Heart left ventricle (tissue), 16 donors: ENCODE measurements at regions not wholly inside any gene's neighbourhood (a gene's known extent, or its start where the extent isn't known, plus 50 kb on each side); places are given as distances from the start of the nearest gene placed in this dataset.

Experiments used
- ATAC-seq, 4 donors: fragments of 200-7000 bp; cut with Tn5 transposase; one replicate each; pipeline ENCODE4 v1.9.1; 2020 to 2022; ENCODE audit warnings: moderate library complexity in 4 of 4, mild to moderate bottlenecking in 3 of 4, moderate number of reproducible peaks in 1 of 4
- DNase-seq, 5 donors: peaks; one replicate each; pipeline ENCODE4 v3.0.0-alpha.2; 2020
- H3K27ac ChIP-seq, 12 donors: fragments of 200-600 bp; sonication (generic) in 4 of 12; one replicate each; pipeline versions ENCODE4 v1.5.0 to v1.8.0; 2016 to 2022; ENCODE audit warnings: mild to moderate bottlenecking in 2 of 12
- H3K27me3 ChIP-seq, 9 donors: fragments of 200-600 bp; sonication (generic) in 2 of 9; one replicate each; pipeline versions ENCODE4 v1.5.1 to v1.8.0; 2016 to 2022; ENCODE audit warnings: mild to moderate bottlenecking in 3 of 9
- H3K36me3 ChIP-seq, 9 donors: fragments of 200-600 bp; sonication (generic) in 2 of 9; one replicate each; pipeline versions ENCODE4 v1.5.0 to v1.8.0; 2018 to 2022; ENCODE audit warnings: mild to moderate bottlenecking in 2 of 9
- H3K4me1 ChIP-seq, 12 donors: fragments of 200-600 bp; sonication (generic) in 4 of 12; one replicate each; pipeline versions ENCODE4 v1.5.0 to v1.8.0; 2016 to 2022; ENCODE audit warnings: mild to moderate bottlenecking in 3 of 12
- H3K4me3 ChIP-seq, 12 donors: fragments of 200-600 bp; sonication (generic) in 4 of 12; one replicate each; pipeline versions ENCODE4 v1.5.0 to v1.8.0; 2017 to 2022; ENCODE audit warnings: mild to moderate bottlenecking in 9 of 12, moderate library complexity in 4 of 12
- H3K9me3 ChIP-seq, 12 donors: fragments of 200-600 bp; sonication (generic) in 4 of 12; one replicate each; pipeline versions ENCODE4 v1.5.0 to v1.8.0; 2016 to 2022; ENCODE audit warnings: mild to moderate bottlenecking in 1 of 12
- POLR2A ChIP-seq, 2 donors: fragments of 450-650 bp; IDR thresholded peaks; one replicate each; pipeline ENCODE4 v1.6.1; 2017; ENCODE audit warnings: antibody characterized with exemption in 2 of 2, mild to moderate bottlenecking in 2 of 2, moderate library complexity in 2 of 2
- WGBS, 4 donors: extraction: QIAGEN DNeasy Blood & Tissue Kit in 2 of 4; methylation state at CpG; one replicate each; pipeline versions ENCODE4 v1.1.5 to v1.1.7; 2013 to 2018; 5-methylcytosine and 5-hydroxymethylcytosine counted together
- intact Hi-C, 10 donors: fragments of 100-400 bp; cut with DNase I; formaldehyde crosslinking; loops; one replicate each; pipeline versions ENCODE4 v1.11.1 to v1.14.2; 2022
- TF ChIP-seq, protein P1 (sequence below), 12 donors: fragments of 200-600 bp; sonication (generic) in 4 of 12; IDR thresholded peaks; one replicate each; pipeline versions ENCODE4 v1.5.0 to v1.8.0; 2018 to 2022; ENCODE audit warnings: antibody characterized with exemption in 12 of 12, mild to moderate bottlenecking in 5 of 12
- donor health status: ischemic (EF 13 %, LVEDD 7.1; RV severe dilation, severe dysfunction).
- donor health status: healthy with polysubstance abuse.
- donor health status: DM: no; HTN: yes; CAD: no.
- donor health status: DM: no; HTN: no; CAD: no.
- donor health status: ischemic (EF 25% LVEDD 6.9; RV normal size, moderate dysfunction).
- donor health status: ischemic (EF 25% LVEDD 5.7; RV mildly dilated, moderate dysfunction).
- donor health status: healthy.
- donor health status: DM: yes; HTN: yes; CAD: no.
- donor health status: ischemic (EF 35%, LVEDD 5.7; RV mildly dilated, moderate dysfunction).
- donor health status: nonischemic (EF 11% LVEDD 7.7; RV severe dilation, severe dysfunction).
- donor health status: DM: yes; HTN: yes; CAD: no.
- donor health status: PGD.
- donor health status: ischemic (EF 29% LVEDD 5.4; RV normal size, mild dysfunction).
- donor health status: nonischemic (EF 23%, LVEDD 6.1; RV moderate dilation, normal function).

DNA sequence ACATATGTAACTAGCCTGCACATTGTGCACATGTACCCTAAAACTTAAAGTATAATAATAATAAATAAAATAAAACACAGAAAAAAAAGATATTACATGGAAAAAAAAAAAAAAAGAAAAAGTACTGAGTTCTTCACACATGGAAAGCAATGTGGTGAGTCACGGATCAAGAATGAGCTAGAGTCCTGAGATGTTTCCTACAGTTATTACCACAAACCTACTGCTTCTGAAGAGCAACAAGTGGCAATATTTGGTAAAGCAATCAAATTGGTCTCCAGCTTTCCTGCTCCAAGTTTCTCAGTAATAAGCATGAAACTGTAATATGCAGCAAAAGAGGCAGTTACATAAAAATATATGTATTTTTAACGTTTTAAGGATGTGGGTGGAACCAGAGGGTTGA is 223.3 kb upstream of the SALL1 start:
- no peak overlapping the region for H3K27ac ChIP-seq
- H3K4me1 ChIP-seq: no peaks in the 10 kb centered on the region
- DNase-seq (no peak), ATAC-seq (no peak)
- intact Hi-C loops: no loop called here
- H3K36me3 ChIP-seq: no peaks in the 10 kb centered on the region
- no peaks in the 10 kb centered on the region for H3K9me3 ChIP-seq
- TF ChIP-seq POLR2A (IDR thresholded peaks at IDR 0.05): no peak
- TF ChIP-seq, protein P1, sequence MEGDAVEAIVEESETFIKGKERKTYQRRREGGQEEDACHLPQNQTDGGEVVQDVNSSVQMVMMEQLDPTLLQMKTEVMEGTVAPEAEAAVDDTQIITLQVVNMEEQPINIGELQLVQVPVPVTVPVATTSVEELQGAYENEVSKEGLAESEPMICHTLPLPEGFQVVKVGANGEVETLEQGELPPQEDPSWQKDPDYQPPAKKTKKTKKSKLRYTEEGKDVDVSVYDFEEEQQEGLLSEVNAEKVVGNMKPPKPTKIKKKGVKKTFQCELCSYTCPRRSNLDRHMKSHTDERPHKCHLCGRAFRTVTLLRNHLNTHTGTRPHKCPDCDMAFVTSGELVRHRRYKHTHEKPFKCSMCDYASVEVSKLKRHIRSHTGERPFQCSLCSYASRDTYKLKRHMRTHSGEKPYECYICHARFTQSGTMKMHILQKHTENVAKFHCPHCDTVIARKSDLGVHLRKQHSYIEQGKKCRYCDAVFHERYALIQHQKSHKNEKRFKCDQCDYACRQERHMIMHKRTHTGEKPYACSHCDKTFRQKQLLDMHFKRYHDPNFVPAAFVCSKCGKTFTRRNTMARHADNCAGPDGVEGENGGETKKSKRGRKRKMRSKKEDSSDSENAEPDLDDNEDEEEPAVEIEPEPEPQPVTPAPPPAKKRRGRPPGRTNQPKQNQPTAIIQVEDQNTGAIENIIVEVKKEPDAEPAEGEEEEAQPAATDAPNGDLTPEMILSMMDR (IDR thresholded peaks at IDR 0.05): no peak
- 76 to 78% (median 77%) methylated on average over 2 of the region's 2 CpGs for WGBS, 4 donors
- no peaks in the 10 kb centered on the region for H3K27me3 ChIP-seq
- H3K4me3 ChIP-seq: no peak overlapping the region

GRCh38 chr16:51365715-51366114 is 214.6 kb upstream of the SALL1 start:
- no peak overlapping the region for H3K27ac ChIP-seq
- WGBS, 4 donors: 62 to 72% (median 66%) methylated on average over 2 of the region's 2 CpGs
- TF ChIP-seq POLR2A (IDR thresholded peaks at IDR 0.05): no peak
- TF ChIP-seq, protein P1 (IDR thresholded peaks at IDR 0.05): no peak
- H3K9me3 ChIP-seq: no peaks in the 10 kb centered on the region
- no peaks in the 10 kb centered on the region for H3K4me1 ChIP-seq
- H3K27me3 ChIP-seq: no peaks in the 10 kb centered on the region
- no peaks in the 10 kb centered on the region for H3K36me3 ChIP-seq
- DNase-seq: no peak
- no peak overlapping the region for H3K4me3 ChIP-seq
- no peak for ATAC-seq
- intact Hi-C loops: no loop called here

DNA sequence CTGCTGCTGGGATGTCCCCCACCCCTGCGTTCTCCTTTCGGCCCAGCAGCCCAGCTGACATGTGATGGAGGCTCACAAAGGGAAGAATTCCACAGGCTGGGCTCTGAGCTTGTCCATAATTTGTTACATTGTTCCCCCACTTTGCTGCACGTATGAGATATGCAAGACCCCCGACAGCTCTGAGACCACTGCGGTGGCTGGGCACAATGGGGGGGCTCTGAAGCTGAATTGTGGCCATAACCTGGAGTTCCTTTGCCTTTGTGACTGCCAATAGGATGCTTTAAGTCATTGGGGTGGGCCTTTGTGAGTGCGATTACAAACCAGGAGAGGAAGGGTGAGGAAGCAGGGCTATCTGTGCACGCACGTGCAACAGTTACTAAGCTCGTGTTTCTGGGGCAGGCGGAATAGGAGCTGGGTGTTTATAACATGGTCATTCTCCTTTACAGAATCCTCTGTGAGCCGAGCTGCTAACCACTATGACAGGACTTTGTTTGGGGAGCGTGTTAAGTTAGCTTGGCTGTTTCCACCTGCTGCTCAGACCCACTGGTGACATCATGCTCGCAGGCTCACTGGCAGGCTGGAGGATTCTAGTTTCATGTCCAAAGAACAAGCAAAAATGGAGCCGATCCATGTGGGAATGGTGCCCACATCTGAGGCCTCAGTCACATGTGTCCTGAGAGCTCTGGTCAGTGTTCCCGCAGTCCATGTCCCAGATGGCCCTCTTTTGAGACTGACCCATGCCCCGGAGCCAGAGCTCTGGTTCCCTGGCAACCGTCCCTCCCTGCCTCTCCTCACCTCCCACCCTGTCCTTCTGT is 208.3 kb upstream of the SALL1 start:
- WGBS, 4 donors: 38 to 45% (median 42%) methylated on average over 16 to 17 of the region's 17 CpGs
- H3K27me3 ChIP-seq: no peaks in the 10 kb centered on the region
- no peak overlapping the region for H3K27ac ChIP-seq
- no peaks in the 10 kb centered on the region for H3K4me1 ChIP-seq
- ATAC-seq (peak in 1 of 4 donors; percentile 36), DNase-seq (peak in 3 of 5 donors; percentile 7 to 41 (median 26))
- no peak overlapping the region for H3K4me3 ChIP-seq
- intact Hi-C loops: no loop called here
- H3K9me3 ChIP-seq: no peaks in the 10 kb centered on the region
- TF ChIP-seq, protein P1 (IDR thresholded peaks at IDR 0.05): no peak
- TF ChIP-seq POLR2A (IDR thresholded peaks at IDR 0.05): no peak
- H3K36me3 ChIP-seq: no peaks in the 10 kb centered on the region

GRCh38 chr16:51357839-51358238 is 206.8 kb upstream of the SALL1 start:
- DNase-seq (no peak), ATAC-seq (no peak)
- Histone ChIP-seq H3K4me3 (no peak overlapping the region), H3K27me3 (no peaks in the 10 kb centered on the region), H3K36me3 (no peaks in the 10 kb centered on the region), H3K4me1 (no peaks in the 10 kb centered on the region), H3K9me3 (no peaks in the 10 kb centered on the region), H3K27ac (no peak overlapping the region)
- intact Hi-C loops: no loop called here
- TF ChIP-seq POLR2A (IDR thresholded peaks at IDR 0.05): no peak
- TF ChIP-seq, protein P1 (IDR thresholded peaks at IDR 0.05): no peak
